Fibroblast of the aortic adventitia (primary cell): ENCODE measurements at regions not wholly inside any gene's neighbourhood (a gene's known extent, or its start where the extent isn't known, plus 50 kb on each side); places are given as distances from the start of the nearest gene placed in this dataset.

ENCODE experiments used
- DNase-seq: peaks from one replicate; pipeline ENCODE4 v3.0.0-alpha.2; 2010; ENCODE audit warnings: low read depth
- H3K4me3 ChIP-seq: 2 replicates; pipeline ENCODE4 v1.5.1; 2011; ENCODE audit warnings: low read depth, mild to moderate bottlenecking, control low read depth, low read length, moderate library complexity
- TF ChIP-seq, protein P1 (sequence below): IDR thresholded peaks from 2 replicates; pipeline ENCODE4 v1.5.1; 2011; ENCODE audit warnings: mild to moderate bottlenecking, low read length, control low read depth, inconsistent platforms; ENCODE audit not compliant: insufficient read depth

DNA sequence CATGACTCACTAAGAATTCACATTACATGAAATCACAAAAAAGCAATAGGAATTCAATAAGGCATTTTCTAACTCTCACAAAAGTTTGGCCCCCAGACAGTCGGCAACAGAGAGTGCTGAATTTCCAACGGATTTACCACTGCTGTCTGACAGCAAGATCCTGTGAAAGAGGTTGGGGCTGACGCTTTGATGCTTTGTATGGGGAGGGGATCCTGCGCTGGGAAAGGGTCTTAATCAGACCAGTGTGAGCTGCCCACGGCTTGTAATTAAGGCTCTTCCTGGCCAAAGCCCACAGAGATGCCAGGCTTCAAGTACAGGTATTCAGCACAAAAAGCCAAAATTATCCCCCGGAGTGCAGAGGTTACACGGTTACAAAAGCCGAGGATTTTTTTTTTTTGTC lies 66.8 kb upstream of the TMCC3 start:
- DNase-seq: no peak

DNA sequence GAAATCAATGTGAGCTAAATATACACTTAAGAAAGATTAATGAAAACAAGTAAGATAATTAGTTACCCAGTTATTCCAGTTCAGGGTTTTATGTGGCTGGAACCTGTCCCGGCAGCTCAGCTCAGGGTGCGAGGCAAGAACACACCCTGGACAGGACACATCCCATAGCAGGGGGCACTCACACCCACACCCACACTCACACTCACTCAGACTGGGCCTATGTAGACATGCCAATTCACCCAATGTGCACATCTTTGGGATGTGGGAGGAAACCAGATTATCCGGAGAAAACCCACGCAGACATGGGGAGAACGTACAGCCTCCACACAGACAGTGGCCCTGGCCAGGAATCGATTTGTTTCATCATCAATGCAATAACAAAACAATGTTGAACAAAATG lies 66.0 kb upstream of the TMCC3 start:
- no peak for DNase-seq
- TF ChIP-seq, protein P1, sequence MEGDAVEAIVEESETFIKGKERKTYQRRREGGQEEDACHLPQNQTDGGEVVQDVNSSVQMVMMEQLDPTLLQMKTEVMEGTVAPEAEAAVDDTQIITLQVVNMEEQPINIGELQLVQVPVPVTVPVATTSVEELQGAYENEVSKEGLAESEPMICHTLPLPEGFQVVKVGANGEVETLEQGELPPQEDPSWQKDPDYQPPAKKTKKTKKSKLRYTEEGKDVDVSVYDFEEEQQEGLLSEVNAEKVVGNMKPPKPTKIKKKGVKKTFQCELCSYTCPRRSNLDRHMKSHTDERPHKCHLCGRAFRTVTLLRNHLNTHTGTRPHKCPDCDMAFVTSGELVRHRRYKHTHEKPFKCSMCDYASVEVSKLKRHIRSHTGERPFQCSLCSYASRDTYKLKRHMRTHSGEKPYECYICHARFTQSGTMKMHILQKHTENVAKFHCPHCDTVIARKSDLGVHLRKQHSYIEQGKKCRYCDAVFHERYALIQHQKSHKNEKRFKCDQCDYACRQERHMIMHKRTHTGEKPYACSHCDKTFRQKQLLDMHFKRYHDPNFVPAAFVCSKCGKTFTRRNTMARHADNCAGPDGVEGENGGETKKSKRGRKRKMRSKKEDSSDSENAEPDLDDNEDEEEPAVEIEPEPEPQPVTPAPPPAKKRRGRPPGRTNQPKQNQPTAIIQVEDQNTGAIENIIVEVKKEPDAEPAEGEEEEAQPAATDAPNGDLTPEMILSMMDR: no peak
- no peak overlapping the region for H3K4me3 ChIP-seq

More for the DNA sequence above, 66.8 kb upstream of the TMCC3 start:
- TF ChIP-seq, protein P1: no peak
- H3K4me3 ChIP-seq: no peak overlapping the region

DNA sequence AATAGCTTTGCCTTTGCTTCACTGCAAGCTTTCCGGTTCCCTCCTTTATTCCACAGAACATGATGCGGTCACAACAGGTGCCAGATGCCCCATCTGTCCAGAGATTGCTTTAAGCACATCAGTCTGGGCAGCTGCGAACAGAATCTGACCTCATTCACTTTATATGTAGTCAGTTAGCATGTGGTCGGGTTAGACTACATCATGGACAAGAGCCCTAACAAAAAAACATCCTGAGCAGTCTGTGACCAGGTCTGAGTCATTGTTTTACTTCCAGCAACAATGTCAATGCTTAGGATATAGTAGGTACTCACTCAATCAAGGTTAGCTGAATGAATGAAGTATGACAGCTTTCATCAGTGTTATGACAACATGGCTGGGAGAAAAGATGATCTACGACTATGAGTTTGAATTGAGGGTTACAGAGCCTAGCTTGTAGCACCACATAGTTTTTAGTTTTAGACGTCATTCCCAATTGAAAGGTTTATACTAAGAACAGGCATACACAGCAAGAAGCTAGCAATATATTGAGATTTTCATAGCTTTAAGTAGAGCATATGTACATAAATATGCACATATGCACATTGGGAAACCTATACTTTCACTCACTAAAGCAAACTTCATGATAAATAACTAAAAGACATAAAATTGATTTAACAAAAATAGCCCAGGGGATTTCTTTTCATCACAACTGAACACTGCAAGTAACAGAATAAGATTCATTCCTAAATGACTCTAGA lies 64.2 kb upstream of the TMCC3 start:
- H3K4me3 ChIP-seq: no peak overlapping the region
- DNase-seq: peak; percentile 47
- TF ChIP-seq, protein P1: no peak

DNA sequence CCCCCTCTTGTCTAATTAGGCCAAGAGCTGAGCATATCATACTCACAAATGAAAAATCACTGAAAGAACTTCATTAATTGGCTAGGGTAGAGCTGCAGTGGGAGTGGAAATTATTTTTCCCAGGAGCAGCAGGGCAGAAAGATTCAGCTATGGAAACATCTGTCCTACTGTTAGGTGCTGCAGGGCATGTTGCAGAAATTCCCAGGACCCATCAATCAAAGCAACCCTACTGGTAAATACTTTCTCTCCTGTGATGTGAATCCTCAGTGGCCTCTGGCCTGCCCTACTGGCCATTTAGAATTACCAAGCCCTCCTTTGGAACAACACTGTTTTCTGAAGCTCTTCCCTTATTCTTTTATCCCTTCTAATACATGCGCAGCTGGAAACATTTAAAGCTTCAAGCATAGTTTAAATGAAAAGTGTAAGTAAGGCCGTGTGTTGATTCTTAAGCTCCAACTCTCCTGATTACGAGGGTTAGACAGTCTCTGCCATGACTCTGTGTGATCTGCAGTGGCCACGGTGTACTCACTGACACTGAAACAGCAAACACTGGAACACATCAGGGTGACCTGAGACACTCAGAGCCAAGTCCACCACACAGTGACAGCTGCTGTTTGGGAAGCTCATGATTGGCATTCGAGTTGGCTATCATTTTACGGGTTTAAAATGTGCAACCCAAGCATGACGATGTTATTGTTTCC lies 62.6 kb upstream of the TMCC3 start:
- TF ChIP-seq, protein P1: no peak
- DNase-seq: no peak
- H3K4me3 ChIP-seq: no peak overlapping the region

DNA sequence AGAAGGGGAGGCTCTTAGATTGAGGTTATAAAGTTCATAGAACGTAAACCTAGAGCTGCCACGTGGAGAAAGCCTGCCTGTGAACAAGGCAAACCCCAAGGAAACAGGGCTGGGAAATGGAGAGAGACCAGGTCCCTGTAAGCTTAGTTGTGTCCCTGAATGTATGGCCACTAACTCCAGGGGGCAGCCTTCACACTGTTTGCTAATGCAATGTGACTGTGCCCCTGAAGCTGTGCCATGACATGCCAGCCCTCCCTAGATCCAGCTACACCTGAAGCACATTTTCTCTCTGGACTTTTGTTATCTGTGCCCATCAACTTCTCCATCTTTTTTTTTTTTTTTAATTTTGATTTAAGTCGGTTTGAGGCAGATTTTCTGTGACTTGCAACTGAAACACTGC lies 60.6 kb upstream of the TMCC3 start:
- no peak for DNase-seq
- TF ChIP-seq, protein P1: peak; percentile 19
- H3K4me3 ChIP-seq: no peak overlapping the region

DNA sequence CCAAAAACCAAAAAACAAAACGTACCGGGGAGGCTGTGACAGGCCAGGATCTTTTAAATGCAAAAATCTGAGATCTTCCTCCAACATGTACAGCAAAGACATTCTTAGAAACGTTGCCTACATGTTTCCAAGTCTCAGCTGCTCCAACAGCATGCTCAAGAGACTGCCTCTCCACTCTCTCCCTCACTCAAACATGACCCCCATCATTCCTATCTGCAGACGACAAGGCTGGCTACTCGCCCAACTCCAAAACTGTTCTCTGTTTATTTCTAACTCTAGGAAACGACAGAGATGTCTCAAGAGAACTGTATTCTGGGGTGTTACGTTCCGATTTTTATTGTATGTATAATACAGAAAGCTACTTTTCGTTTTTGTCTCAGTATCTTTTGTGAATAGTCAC lies 57.5 kb upstream of the TMCC3 start:
- H3K4me3 ChIP-seq: no peak overlapping the region
- peak; percentile 61 for DNase-seq
- TF ChIP-seq, protein P1: no peak
